ENCODE measurements at regions not wholly inside any gene's neighbourhood (a gene's known extent, or its start where the extent isn't known, plus 50 kb on each side); places are given as distances from the start of the nearest gene placed in this dataset.

DNA sequence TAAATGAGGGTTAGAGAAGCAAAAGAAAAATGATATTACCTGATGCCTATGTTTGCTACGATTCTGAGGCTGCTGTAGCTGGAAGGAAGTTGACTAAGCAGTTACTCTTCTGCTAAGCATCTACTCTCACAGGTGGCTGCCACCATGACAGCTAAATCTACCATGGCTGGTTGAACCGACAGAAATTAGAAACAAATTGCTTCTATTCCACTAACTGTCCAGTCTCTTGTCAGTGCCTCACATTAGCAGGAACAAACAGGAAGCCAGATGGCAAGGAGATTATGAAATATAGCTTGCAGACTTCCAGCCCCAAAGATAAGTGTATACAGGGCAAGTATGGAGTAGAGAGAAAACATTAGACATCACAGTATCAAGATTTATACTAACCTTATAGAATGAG, 59.4 kb upstream of the TMEM200A start:
- no peaks in the 10 kb centered on the region for H3K27me3 ChIP-seq (ENCODE audit: control insufficient read depth, insufficient read depth, low read length)
- Mint-ChIP-seq H3K4me3 (no peak overlapping the region), H3K36me3 (no peaks in the 10 kb centered on the region), H3K4me1 (no peaks in the 10 kb centered on the region), H3K27me3 (ENCODE audit: low read depth in 2 of 2) (no peaks in the 10 kb centered on the region), H3K27ac (no peak overlapping the region), H3K9me3 (no peaks in the 10 kb centered on the region)
- ATAC-seq (no peak), DNase-seq (no peak)
- no peak overlapping the region for H3K4me3 ChIP-seq (ENCODE audit: low read length)
- no peaks in the 10 kb centered on the region for H3K9me3 ChIP-seq (ENCODE audit: control insufficient read depth, insufficient read depth, low read length)
- intact Hi-C loops (cut with micrococcal nuclease) = no loop called here
- WGBS (ENCODE audit: insufficient coverage) = 9% methylated on average over 2 of the region's 2 CpGs
- H3K36me3 ChIP-seq (ENCODE audit: control insufficient read depth, insufficient read depth, low read length) = no peaks in the 10 kb centered on the region
- no peaks in the 10 kb centered on the region for H3K4me1 ChIP-seq (ENCODE audit: control insufficient read depth, insufficient read depth, low read length)
- H3K27ac ChIP-seq (ENCODE audit: low read length) = no peak overlapping the region
- TF ChIP-seq, protein P1, sequence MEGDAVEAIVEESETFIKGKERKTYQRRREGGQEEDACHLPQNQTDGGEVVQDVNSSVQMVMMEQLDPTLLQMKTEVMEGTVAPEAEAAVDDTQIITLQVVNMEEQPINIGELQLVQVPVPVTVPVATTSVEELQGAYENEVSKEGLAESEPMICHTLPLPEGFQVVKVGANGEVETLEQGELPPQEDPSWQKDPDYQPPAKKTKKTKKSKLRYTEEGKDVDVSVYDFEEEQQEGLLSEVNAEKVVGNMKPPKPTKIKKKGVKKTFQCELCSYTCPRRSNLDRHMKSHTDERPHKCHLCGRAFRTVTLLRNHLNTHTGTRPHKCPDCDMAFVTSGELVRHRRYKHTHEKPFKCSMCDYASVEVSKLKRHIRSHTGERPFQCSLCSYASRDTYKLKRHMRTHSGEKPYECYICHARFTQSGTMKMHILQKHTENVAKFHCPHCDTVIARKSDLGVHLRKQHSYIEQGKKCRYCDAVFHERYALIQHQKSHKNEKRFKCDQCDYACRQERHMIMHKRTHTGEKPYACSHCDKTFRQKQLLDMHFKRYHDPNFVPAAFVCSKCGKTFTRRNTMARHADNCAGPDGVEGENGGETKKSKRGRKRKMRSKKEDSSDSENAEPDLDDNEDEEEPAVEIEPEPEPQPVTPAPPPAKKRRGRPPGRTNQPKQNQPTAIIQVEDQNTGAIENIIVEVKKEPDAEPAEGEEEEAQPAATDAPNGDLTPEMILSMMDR (IDR thresholded peaks at IDR 0.05) = no peak

DNA sequence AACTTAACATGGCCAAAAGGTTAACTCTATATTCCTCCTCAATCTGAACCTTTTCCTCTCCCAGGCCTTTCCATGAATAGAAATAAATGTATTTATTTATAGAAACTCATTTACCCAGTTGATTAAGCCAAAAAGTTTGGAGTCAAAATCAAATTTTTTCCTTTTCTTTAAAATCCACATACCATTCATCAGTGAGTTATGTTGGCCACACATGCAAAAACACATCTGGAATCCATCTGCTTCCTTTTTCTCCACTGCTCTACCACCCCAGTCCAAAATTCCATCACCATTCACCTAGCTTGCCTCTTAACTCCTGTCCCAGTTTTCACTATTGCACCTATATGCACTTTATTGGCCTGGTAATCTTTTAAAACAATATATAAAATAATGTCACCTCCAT, 62.4 kb upstream of the TMEM200A start:
- Mint-ChIP-seq H3K4me3 (no peak overlapping the region), H3K27ac (no peak overlapping the region), H3K9me3 (no peaks in the 10 kb centered on the region), H3K4me1 (no peaks in the 10 kb centered on the region), H3K36me3 (no peaks in the 10 kb centered on the region), H3K27me3 (ENCODE audit: low read depth in 2 of 2) (peaks cover 6 to 12% of the 10 kb centered on the region in 2 donors)
- Histone ChIP-seq H3K4me3 (ENCODE audit: low read length) (no peak overlapping the region), H3K4me1 (ENCODE audit: control insufficient read depth, insufficient read depth, low read length) (no peaks in the 10 kb centered on the region), H3K9me3 (ENCODE audit: control insufficient read depth, insufficient read depth, low read length) (no peaks in the 10 kb centered on the region), H3K36me3 (ENCODE audit: control insufficient read depth, insufficient read depth, low read length) (no peaks in the 10 kb centered on the region), H3K27me3 (ENCODE audit: control insufficient read depth, insufficient read depth, low read length) (no peaks in the 10 kb centered on the region), H3K27ac (ENCODE audit: low read length) (no peak overlapping the region)
- intact Hi-C loops (cut with micrococcal nuclease) = no loop called here
- DNase-seq (no peak), ATAC-seq (no peak)
- TF ChIP-seq, protein P1 (IDR thresholded peaks at IDR 0.05) = no peak

DNA sequence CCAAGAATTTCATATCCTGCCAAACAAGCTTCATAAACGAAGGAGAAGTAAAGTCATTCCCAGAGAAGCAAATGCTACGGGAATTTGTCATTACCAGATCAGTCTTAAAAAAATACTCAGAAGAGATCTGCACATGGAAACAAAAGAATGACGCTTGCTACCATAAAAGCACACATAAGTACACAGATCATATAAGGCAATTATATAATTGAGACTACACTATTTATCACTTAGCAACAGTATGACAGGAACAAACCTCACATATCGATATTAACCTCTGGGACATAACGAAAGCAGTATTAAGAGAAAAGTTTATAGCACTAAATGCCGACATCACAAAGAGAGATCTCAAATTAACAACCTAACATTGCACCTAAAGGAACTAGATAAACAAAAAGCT, 67.6 kb upstream of the TMEM200A start:
- WGBS (ENCODE audit: insufficient coverage) = 91% methylated on average over 6 of the region's 6 CpGs
- intact Hi-C loops (cut with micrococcal nuclease) = no loop called here

DNA sequence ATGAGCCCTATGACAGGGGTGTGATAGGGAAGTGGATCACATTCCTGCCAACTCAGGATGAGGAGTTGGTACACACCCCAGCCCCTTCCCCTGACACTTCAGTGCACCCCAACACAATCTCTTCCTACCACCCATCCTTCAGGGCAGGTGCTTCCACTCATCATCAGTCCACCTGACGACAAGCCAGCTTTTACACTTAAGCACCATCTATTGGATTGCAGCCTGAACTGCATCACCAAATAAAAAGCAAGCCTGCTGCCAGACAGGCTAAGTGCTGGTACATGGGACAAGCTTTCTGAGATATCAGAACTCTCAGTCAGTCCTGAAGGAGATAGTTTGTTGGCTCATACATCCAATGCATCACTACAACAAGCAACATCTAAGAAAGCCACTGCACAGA, 69.0 kb upstream of the TMEM200A start:
- no peak overlapping the region for H3K27ac Mint-ChIP-seq
- H3K4me3 Mint-ChIP-seq = no peak overlapping the region
- no peaks in the 10 kb centered on the region for H3K4me1 Mint-ChIP-seq

More for the DNA sequence above, 67.6 kb upstream of the TMEM200A start:
- Mint-ChIP-seq H3K4me1 (no peaks in the 10 kb centered on the region), H3K36me3 (no peaks in the 10 kb centered on the region), H3K27me3 (ENCODE audit: low read depth in 2 of 2) (peaks cover 12 to 26% of the 10 kb centered on the region in 2 donors), H3K4me3 (no peak overlapping the region), H3K9me3 (no peaks in the 10 kb centered on the region), H3K27ac (no peak overlapping the region)
- ATAC-seq = no peak
- Histone ChIP-seq H3K27ac (ENCODE audit: low read length) (no peak overlapping the region), H3K4me1 (ENCODE audit: control insufficient read depth, insufficient read depth, low read length) (no peaks in the 10 kb centered on the region), H3K4me3 (ENCODE audit: low read length) (no peak overlapping the region), H3K9me3 (ENCODE audit: control insufficient read depth, insufficient read depth, low read length) (no peaks in the 10 kb centered on the region), H3K36me3 (ENCODE audit: control insufficient read depth, insufficient read depth, low read length) (no peaks in the 10 kb centered on the region), H3K27me3 (ENCODE audit: control insufficient read depth, insufficient read depth, low read length) (no peaks in the 10 kb centered on the region)
- TF ChIP-seq, protein P1 (IDR thresholded peaks at IDR 0.05) = no peak
- DNase-seq = no peak

More for the DNA sequence above, 69.0 kb upstream of the TMEM200A start:
- intact Hi-C loops (cut with micrococcal nuclease) = no loop called here
- H3K36me3 Mint-ChIP-seq = no peaks in the 10 kb centered on the region
- Histone ChIP-seq H3K27me3 (ENCODE audit: control insufficient read depth, insufficient read depth, low read length) (no peaks in the 10 kb centered on the region), H3K4me1 (ENCODE audit: control insufficient read depth, insufficient read depth, low read length) (no peaks in the 10 kb centered on the region), H3K4me3 (ENCODE audit: low read length) (no peak overlapping the region), H3K27ac (ENCODE audit: low read length) (no peak overlapping the region), H3K9me3 (ENCODE audit: control insufficient read depth, insufficient read depth, low read length) (no peaks in the 10 kb centered on the region), H3K36me3 (ENCODE audit: control insufficient read depth, insufficient read depth, low read length) (no peaks in the 10 kb centered on the region)
- ATAC-seq (no peak), DNase-seq (no peak)
- 96% methylated on average over 1 of the region's 1 CpG for WGBS (ENCODE audit: insufficient coverage)
- H3K9me3 Mint-ChIP-seq = no peaks in the 10 kb centered on the region
- peaks cover 12 to 26% of the 10 kb centered on the region in 2 donors for H3K27me3 Mint-ChIP-seq (ENCODE audit: low read depth in 2 of 2)
- TF ChIP-seq, protein P1 (IDR thresholded peaks at IDR 0.05) = no peak
